WTC11 (cell line): ENCODE measurements at regions not wholly inside any gene's neighbourhood (a gene's known extent, or its start where the extent isn't known, plus 50 kb on each side); places are given as distances from the start of the nearest gene placed in this dataset.

Experiments used
- ATAC-seq: fragments of 200-7000 bp; cut with Tn5 transposase; 2 replicates; pipeline ENCODE4 v1.10.0; 2021; ENCODE audit warnings: mild to moderate bottlenecking, moderate library complexity
- CTCF ChIA-PET: fragments of 300-600 bp; sonication (Branson Sonifier 250); formaldehyde crosslinking; loops from one replicate; lab custom pipeline; 2021; ENCODE audit warnings: antibody characterized with exemption; lab: Charles Lee
- POLR2A ChIA-PET: fragments of 350-600 bp; sonication (Branson Sonifier 250); formaldehyde crosslinking; loops from one replicate; lab custom pipeline; 2021; ENCODE audit warnings: antibody characterized with exemption; lab: Charles Lee
- DNase-seq: peaks from one replicate; pipeline ENCODE4 v3.0.0; 2021; ENCODE audit warnings: low spot score
- H3K27ac Mint-ChIP-seq: 2 replicates; pipeline ENCODE4 v1.8.0; 2021; ENCODE audit warnings: mixed read lengths
- H3K27me3 Mint-ChIP-seq: 2 replicates; pipeline ENCODE4 v1.8.0; 2021; ENCODE audit warnings: low read depth, mild to moderate bottlenecking, moderate library complexity, mixed read lengths
- H3K36me3 Mint-ChIP-seq: 2 replicates; pipeline ENCODE4 v1.8.0; 2021; ENCODE audit warnings: mixed read lengths
- H3K4me1 Mint-ChIP-seq: 2 replicates; pipeline ENCODE4 v1.8.0; 2022; ENCODE audit warnings: mixed read lengths
- H3K4me3 Mint-ChIP-seq: 2 replicates; pipeline ENCODE4 v1.8.0; 2021; ENCODE audit warnings: mild to moderate bottlenecking, moderate library complexity, mixed read lengths
- H3K9me3 Mint-ChIP-seq: 2 replicates; pipeline ENCODE4 v1.8.0; 2021; ENCODE audit warnings: mixed read lengths
- ATF1 ChIP-seq: sonication (generic); formaldehyde crosslinking; IDR thresholded peaks from 2 replicates; pipeline ENCODE4 v1.8.1; 2023; ENCODE audit warnings: mild to moderate bottlenecking, moderate library complexity, missing genetic modification reagents
- JAZF1 ChIP-seq: fragments of 250-450 bp; sonication (Bioruptor Pico); IDR thresholded peaks from 2 replicates; pipeline ENCODE4 v1.9.0; 2021; ENCODE audit warnings: moderate library complexity, mild to moderate bottlenecking, inconsistent platforms
- NFE2L1 ChIP-seq: sonication (generic); formaldehyde crosslinking; IDR thresholded peaks from 2 replicates; pipeline ENCODE4 v1.8.1; 2023; ENCODE audit warnings: missing genetic modification reagents
- SMAD3 ChIP-seq: sonication (generic); formaldehyde crosslinking; IDR thresholded peaks from 2 replicates; pipeline ENCODE4 v1.8.0; 2022; ENCODE audit warnings: missing genetic modification reagents, mild to moderate bottlenecking, borderline replicate concordance
- ZBTB21 ChIP-seq: sonication (generic); formaldehyde crosslinking; IDR thresholded peaks from 2 replicates; pipeline ENCODE4 v1.8.1; 2023; ENCODE audit warnings: mild to moderate bottlenecking, missing genetic modification reagents, borderline replicate concordance
- ZNF121 ChIP-seq: sonication (generic); formaldehyde crosslinking; IDR thresholded peaks from 2 replicates; pipeline ENCODE4 v1.8.0; 2023; ENCODE audit warnings: missing genetic modification reagents
- ZNF138 ChIP-seq: sonication (generic); formaldehyde crosslinking; conservative IDR thresholded peaks from 2 replicates; pipeline ENCODE4 v1.8.1; 2022; ENCODE audit warnings: mild to moderate bottlenecking, moderate library complexity, missing genetic modification reagents
- ZNF416 ChIP-seq: fragments of 250-450 bp; sonication (Bioruptor Pico); IDR thresholded peaks from 2 replicates; pipeline ENCODE4 v1.9.0; 2021; ENCODE audit warnings: mild to moderate bottlenecking, inconsistent platforms
- ZNF671 ChIP-seq: fragments of 250-450 bp; sonication (Bioruptor Pico); IDR thresholded peaks from 2 replicates; pipeline ENCODE4 v1.8.0; 2021; ENCODE audit warnings: mild to moderate bottlenecking
- TF ChIP-seq, protein P1 (sequence below): sonication (generic); formaldehyde crosslinking; IDR thresholded peaks from 2 replicates; pipeline ENCODE4 v1.8.0; 2022; ENCODE audit warnings: missing genetic modification reagents
- TF ChIP-seq, protein P2 (sequence below): sonication (generic); formaldehyde crosslinking; IDR thresholded peaks from 2 replicates; pipeline ENCODE4 v1.8.0; 2022; ENCODE audit warnings: mild to moderate bottlenecking, missing genetic modification reagents
- TF ChIP-seq, protein P3 (sequence below): sonication (generic); formaldehyde crosslinking; IDR thresholded peaks from 2 replicates; pipeline ENCODE4 v1.8.1; 2023; ENCODE audit warnings: mild to moderate bottlenecking, missing genetic modification reagents, borderline replicate concordance
- TF ChIP-seq, protein P4 (sequence below): fragments of 200-600 bp; IDR thresholded peaks from 2 replicates; pipeline ENCODE4 v1.8.0; 2022; ENCODE audit warnings: antibody characterized with exemption
- TF ChIP-seq, protein P5 (sequence below): sonication (generic); formaldehyde crosslinking; IDR thresholded peaks from 2 replicates; pipeline ENCODE4 v1.8.1; 2023; ENCODE audit warnings: mild to moderate bottlenecking, moderate library complexity, missing genetic modification reagents
- TF ChIP-seq, protein P6 (sequence below): sonication (generic); formaldehyde crosslinking; conservative IDR thresholded peaks from 2 replicates; pipeline ENCODE4 v1.8.1; 2022; ENCODE audit warnings: mild to moderate bottlenecking, missing genetic modification reagents
- TF ChIP-seq, protein P7 (sequence below): sonication (generic); formaldehyde crosslinking; IDR thresholded peaks from 2 replicates; pipeline ENCODE4 v1.8.1; 2022; ENCODE audit warnings: mild to moderate bottlenecking, missing genetic modification reagents, moderate library complexity, borderline replicate concordance
- TF ChIP-seq, protein P8 (sequence below): sonication (generic); formaldehyde crosslinking; IDR thresholded peaks from 2 replicates; pipeline ENCODE4 v1.8.1; 2022; ENCODE audit warnings: missing genetic modification reagents, borderline replicate concordance

DNA sequence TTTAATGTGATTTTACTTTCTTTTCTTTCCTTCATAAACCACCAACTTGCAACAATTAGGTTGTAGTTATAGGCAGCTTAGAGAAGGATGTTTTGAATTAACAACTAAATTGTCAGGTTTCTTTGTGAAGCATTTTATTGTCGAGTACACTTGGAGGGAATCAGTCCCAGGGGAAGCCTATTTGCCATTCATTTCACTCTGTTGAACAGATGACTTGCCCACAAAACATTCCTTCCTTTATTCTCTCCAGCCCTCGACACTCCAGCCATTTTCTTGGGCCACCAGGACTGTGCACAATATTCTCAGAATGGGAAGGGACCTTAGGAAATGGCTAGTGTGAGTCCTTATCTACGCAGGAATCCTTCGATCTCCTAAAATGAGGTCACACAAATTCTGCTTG lies 620.6 kb downstream of the SOX6 start (continued):
- TF ChIP-seq, protein P1, sequence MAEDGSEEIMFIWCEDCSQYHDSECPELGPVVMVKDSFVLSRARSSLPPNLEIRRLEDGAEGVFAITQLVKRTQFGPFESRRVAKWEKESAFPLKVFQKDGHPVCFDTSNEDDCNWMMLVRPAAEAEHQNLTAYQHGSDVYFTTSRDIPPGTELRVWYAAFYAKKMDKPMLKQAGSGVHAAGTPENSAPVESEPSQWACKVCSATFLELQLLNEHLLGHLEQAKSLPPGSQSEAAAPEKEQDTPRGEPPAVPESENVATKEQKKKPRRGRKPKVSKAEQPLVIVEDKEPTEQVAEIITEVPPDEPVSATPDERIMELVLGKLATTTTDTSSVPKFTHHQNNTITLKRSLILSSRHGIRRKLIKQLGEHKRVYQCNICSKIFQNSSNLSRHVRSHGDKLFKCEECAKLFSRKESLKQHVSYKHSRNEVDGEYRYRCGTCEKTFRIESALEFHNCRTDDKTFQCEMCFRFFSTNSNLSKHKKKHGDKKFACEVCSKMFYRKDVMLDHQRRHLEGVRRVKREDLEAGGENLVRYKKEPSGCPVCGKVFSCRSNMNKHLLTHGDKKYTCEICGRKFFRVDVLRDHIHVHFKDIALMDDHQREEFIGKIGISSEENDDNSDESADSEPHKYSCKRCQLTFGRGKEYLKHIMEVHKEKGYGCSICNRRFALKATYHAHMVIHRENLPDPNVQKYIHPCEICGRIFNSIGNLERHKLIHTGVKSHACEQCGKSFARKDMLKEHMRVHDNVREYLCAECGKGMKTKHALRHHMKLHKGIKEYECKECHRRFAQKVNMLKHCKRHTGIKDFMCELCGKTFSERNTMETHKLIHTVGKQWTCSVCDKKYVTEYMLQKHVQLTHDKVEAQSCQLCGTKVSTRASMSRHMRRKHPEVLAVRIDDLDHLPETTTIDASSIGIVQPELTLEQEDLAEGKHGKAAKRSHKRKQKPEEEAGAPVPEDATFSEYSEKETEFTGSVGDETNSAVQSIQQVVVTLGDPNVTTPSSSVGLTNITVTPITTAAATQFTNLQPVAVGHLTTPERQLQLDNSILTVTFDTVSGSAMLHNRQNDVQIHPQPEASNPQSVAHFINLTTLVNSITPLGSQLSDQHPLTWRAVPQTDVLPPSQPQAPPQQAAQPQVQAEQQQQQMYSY (CRISPR knock-in tag), result no peak
- TF ChIP-seq, protein P2, sequence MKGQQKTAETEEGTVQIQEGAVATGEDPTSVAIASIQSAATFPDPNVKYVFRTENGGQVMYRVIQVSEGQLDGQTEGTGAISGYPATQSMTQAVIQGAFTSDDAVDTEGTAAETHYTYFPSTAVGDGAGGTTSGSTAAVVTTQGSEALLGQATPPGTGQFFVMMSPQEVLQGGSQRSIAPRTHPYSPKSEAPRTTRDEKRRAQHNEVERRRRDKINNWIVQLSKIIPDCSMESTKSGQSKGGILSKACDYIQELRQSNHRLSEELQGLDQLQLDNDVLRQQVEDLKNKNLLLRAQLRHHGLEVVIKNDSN (CRISPR knock-in tag), result no peak
- no peak for TF ChIP-seq ZNF138 (CRISPR knock-in tag)
- TF ChIP-seq SMAD3 (CRISPR knock-in tag), result no peak
- TF ChIP-seq, protein P3, sequence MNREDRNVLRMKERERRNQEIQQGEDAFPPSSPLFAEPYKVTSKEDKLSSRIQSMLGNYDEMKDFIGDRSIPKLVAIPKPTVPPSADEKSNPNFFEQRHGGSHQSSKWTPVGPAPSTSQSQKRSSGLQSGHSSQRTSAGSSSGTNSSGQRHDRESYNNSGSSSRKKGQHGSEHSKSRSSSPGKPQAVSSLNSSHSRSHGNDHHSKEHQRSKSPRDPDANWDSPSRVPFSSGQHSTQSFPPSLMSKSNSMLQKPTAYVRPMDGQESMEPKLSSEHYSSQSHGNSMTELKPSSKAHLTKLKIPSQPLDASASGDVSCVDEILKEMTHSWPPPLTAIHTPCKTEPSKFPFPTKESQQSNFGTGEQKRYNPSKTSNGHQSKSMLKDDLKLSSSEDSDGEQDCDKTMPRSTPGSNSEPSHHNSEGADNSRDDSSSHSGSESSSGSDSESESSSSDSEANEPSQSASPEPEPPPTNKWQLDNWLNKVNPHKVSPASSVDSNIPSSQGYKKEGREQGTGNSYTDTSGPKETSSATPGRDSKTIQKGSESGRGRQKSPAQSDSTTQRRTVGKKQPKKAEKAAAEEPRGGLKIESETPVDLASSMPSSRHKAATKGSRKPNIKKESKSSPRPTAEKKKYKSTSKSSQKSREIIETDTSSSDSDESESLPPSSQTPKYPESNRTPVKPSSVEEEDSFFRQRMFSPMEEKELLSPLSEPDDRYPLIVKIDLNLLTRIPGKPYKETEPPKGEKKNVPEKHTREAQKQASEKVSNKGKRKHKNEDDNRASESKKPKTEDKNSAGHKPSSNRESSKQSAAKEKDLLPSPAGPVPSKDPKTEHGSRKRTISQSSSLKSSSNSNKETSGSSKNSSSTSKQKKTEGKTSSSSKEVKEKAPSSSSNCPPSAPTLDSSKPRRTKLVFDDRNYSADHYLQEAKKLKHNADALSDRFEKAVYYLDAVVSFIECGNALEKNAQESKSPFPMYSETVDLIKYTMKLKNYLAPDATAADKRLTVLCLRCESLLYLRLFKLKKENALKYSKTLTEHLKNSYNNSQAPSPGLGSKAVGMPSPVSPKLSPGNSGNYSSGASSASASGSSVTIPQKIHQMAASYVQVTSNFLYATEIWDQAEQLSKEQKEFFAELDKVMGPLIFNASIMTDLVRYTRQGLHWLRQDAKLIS (CRISPR knock-in tag), result no peak
- TF ChIP-seq, protein P4, sequence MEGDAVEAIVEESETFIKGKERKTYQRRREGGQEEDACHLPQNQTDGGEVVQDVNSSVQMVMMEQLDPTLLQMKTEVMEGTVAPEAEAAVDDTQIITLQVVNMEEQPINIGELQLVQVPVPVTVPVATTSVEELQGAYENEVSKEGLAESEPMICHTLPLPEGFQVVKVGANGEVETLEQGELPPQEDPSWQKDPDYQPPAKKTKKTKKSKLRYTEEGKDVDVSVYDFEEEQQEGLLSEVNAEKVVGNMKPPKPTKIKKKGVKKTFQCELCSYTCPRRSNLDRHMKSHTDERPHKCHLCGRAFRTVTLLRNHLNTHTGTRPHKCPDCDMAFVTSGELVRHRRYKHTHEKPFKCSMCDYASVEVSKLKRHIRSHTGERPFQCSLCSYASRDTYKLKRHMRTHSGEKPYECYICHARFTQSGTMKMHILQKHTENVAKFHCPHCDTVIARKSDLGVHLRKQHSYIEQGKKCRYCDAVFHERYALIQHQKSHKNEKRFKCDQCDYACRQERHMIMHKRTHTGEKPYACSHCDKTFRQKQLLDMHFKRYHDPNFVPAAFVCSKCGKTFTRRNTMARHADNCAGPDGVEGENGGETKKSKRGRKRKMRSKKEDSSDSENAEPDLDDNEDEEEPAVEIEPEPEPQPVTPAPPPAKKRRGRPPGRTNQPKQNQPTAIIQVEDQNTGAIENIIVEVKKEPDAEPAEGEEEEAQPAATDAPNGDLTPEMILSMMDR, result no peak

DNA sequence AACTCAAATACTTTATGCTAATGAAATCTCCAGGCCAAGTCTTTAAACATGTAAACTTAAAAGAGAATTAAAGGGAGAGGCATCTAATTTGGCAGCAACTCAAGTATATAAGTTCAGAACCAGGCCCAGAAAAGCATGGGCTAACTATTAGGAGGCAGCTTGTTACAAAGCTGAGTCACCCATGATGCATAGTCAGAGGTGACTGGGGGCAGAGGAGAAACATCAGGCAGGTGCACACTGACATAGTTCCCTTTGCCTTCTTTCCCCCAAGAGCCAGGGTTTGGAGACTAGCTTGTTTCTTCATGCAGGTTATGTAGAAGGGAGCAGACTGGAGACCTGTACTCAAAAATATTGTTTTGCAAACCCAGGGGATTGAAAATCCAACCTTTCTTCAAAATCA lies 619.0 kb downstream of the SOX6 start:
- Mint-ChIP-seq H3K4me3 (no peak overlapping the region), H3K27ac (no peak overlapping the region), H3K27me3 (no peaks in the 10 kb centered on the region), H3K36me3 (no peaks in the 10 kb centered on the region), H3K4me1 (no peaks in the 10 kb centered on the region), H3K9me3 (peaks cover 8% of the 10 kb centered on the region; the same call in 1 of the 2 replicates)
- TF ChIP-seq JAZF1 (CRISPR knock-in tag) (no peak), ZNF416 (CRISPR knock-in tag) (no peak), NFE2L1 (no peak), ZNF138 (CRISPR knock-in tag) (no peak), ZNF121 (CRISPR knock-in tag) (no peak), SMAD3 (CRISPR knock-in tag) (no peak), ZNF671 (CRISPR knock-in tag) (no peak)
- DNase-seq (no peak), ATAC-seq (no peak)
- POLR2A ChIA-PET, result no interaction called here
- CTCF ChIA-PET, result no interaction called here

DNA sequence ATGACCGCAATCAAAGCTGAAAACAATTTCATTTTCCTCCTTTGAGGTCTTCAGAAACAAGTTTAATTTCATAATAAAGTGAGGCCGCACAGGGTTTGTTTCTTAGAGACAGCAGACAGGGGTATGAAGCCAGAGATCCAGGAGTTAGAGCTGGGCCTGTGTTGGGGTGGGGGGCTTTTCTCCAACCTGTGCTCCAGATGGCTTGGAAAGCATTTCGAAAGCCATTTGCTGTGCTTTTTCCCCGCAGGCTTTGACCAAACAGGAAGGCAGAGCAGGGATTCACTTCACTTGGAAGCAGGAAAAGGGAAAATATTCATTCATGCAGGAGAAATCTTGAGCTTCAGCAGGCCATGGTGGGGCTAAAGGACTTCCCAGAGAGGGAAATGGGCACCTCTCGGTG lies 617.4 kb downstream of the SOX6 start:
- Mint-ChIP-seq H3K9me3 (peaks cover 6% of the 10 kb centered on the region), H3K4me1 (no peaks in the 10 kb centered on the region), H3K27me3 (no peaks in the 10 kb centered on the region), H3K27ac (no peak overlapping the region), H3K36me3 (no peaks in the 10 kb centered on the region), H3K4me3 (no peak overlapping the region)
- POLR2A ChIA-PET, result no interaction called here
- DNase-seq, result no peak
- CTCF ChIA-PET, result interaction anchor here (0.8 to 0.9 kb wide), 2 partner anchors 174 to 202 kb away, joined by 3 read pairs; no protein-coding TSS in a partner anchor
- ATAC-seq, result no peak
- TF ChIP-seq, protein P5, sequence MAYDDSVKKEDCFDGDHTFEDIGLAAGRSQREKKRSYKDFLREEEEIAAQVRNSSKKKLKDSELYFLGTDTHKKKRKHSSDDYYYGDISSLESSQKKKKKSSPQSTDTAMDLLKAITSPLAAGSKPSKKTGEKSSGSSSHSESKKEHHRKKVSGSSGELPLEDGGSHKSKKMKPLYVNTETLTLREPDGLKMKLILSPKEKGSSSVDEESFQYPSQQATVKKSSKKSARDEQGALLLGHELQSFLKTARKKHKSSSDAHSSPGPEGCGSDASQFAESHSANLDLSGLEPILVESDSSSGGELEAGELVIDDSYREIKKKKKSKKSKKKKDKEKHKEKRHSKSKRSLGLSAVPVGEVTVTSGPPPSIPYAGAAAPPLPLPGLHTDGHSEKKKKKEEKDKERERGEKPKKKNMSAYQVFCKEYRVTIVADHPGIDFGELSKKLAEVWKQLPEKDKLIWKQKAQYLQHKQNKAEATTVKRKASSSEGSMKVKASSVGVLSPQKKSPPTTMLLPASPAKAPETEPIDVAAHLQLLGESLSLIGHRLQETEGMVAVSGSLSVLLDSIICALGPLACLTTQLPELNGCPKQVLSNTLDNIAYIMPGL (CRISPR knock-in tag), result no peak
- TF ChIP-seq NFE2L1 (no peak), ZBTB21 (CRISPR knock-in tag) (no peak), ATF1 (CRISPR knock-in tag) (no peak)
- TF ChIP-seq, protein P6, sequence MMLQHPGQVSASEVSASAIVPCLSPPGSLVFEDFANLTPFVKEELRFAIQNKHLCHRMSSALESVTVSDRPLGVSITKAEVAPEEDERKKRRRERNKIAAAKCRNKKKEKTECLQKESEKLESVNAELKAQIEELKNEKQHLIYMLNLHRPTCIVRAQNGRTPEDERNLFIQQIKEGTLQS (CRISPR knock-in tag), result no peak
- TF ChIP-seq, protein P7, sequence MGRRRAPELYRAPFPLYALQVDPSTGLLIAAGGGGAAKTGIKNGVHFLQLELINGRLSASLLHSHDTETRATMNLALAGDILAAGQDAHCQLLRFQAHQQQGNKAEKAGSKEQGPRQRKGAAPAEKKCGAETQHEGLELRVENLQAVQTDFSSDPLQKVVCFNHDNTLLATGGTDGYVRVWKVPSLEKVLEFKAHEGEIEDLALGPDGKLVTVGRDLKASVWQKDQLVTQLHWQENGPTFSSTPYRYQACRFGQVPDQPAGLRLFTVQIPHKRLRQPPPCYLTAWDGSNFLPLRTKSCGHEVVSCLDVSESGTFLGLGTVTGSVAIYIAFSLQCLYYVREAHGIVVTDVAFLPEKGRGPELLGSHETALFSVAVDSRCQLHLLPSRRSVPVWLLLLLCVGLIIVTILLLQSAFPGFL, result no peak
- TF ChIP-seq, protein P8, sequence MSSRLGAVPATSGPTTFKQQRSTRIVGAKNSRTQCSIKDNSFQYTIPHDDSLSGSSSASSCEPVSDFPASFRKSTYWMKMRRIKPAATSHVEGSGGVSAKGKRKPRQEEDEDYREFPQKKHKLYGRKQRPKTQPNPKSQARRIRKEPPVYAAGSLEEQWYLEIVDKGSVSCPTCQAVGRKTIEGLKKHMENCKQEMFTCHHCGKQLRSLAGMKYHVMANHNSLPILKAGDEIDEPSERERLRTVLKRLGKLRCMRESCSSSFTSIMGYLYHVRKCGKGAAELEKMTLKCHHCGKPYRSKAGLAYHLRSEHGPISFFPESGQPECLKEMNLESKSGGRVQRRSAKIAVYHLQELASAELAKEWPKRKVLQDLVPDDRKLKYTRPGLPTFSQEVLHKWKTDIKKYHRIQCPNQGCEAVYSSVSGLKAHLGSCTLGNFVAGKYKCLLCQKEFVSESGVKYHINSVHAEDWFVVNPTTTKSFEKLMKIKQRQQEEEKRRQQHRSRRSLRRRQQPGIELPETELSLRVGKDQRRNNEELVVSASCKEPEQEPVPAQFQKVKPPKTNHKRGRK (CRISPR knock-in tag), result no peak
